Ishikawa (cell line): ENCODE measurements at regions not wholly inside any gene's neighbourhood (a gene's known extent, or its start where the extent isn't known, plus 50 kb on each side); places are given as distances from the start of the nearest gene placed in this dataset.

ENCODE experiments used
- CEBPB ChIP-seq: IDR thresholded peaks from 2 replicates; pipeline ENCODE4 v1.6.1; 2012
- RAD21 ChIP-seq: IDR thresholded peaks from 2 replicates; pipeline ENCODE4 v1.6.1; 2012; ENCODE audit warnings: low read depth

DNA sequence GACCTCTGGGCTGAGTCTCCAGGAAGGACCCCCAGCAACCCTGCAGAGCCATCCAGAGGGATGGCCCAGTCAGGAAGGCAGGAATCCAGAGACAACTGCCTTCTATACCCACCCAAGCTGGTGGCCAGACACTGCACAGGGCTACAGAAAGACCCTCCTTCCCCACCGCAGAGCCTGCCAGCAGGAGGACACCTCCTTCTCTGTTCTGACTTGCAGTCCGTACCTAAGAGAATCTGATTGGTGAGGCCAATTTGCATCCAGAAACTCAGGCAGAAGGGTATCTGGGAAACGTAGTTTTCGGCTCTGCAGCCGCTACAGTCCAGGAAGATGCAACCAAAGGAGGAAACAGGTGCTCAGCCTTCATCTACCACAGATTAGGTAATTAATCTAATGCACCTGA lies 155.4 kb upstream of the FRG1 start:
- TF ChIP-seq CEBPB (no peak), RAD21 (no peak)
